ENCODE measurements at regions not wholly inside any gene's neighbourhood (a gene's known extent, or its start where the extent isn't known, plus 50 kb on each side); places are given as distances from the start of the nearest gene placed in this dataset.
"Not testable (repeated sequence)": the region's sequence is repeated elsewhere in the genome, so short reads cannot be mapped to it uniquely, and the experiment has no call there.

- no peaks in the 10 kb centered on the region for H3K36me3 ChIP-seq (ENCODE audit: control insufficient read depth, insufficient read depth, low read length)
- BruUV-seq (replicated peaks) = no TSS peak
- no peaks in the 10 kb centered on the region for H3K9me3 ChIP-seq
- Mint-ChIP-seq H3K9me3 (ENCODE audit: unreplicated experiment) (no peaks in the 10 kb centered on the region), H3K36me3 (ENCODE audit: insufficient read depth, unreplicated experiment) (no peaks in the 10 kb centered on the region), H3K4me1 (ENCODE audit: low read depth, unreplicated experiment) (no peaks in the 10 kb centered on the region), H3K27ac (ENCODE audit: unreplicated experiment) (no peak overlapping the region), H3K27me3 (ENCODE audit: insufficient read depth, unreplicated experiment) (peaks cover 3% of the 10 kb centered on the region), H3K4me3 (ENCODE audit: unreplicated experiment) (no peak overlapping the region)
- no peaks in the 10 kb centered on the region for H3K27me3 ChIP-seq (replicated peaks; ENCODE audit: control insufficient read depth, insufficient read depth, low read length)
- ChIA-PET CTCF (interaction anchor here (1.4 kb wide), 1 partner anchor 16 kb away, joined by 3 read pairs; no protein-coding TSS in a partner anchor), POLR2A (no interaction called here)
- no peak for TF ChIP-seq CTCF (IDR thresholded peaks at IDR 0.05; ENCODE audit: insufficient read depth in 1 of 2, low read depth in 1 of 2, low read length in 1 of 2, severe bottlenecking in 1 of 2, unreplicated experiment in 1 of 2)
- H3K4me3 ChIP-seq (ENCODE audit: low read depth, low read length) = no peak overlapping the region
- H3K4me1 ChIP-seq = no peaks in the 10 kb centered on the region
- intact Hi-C loops (cut with micrococcal nuclease; ENCODE audit: unreplicated experiment) = no loop called here
- no peak for DNase-seq
These were observed 112.5 kb downstream of the RAP2B start for GRCh38 chr3:153274561-153274960.

- H3K27me3 ChIP-seq (replicated peaks; ENCODE audit: control insufficient read depth, insufficient read depth, low read length) = no peaks in the 10 kb centered on the region
These were observed 113.5 kb downstream of the RAP2B start for GRCh38 chr3:153275514-153275913.

GRCh38 chr3:153277029-153277428 is 115.0 kb downstream of the RAP2B start:
- H3K36me3 ChIP-seq (ENCODE audit: control insufficient read depth, insufficient read depth, low read length) = no peaks in the 10 kb centered on the region
- DNase-seq = no peak
- intact Hi-C loops (cut with micrococcal nuclease; ENCODE audit: unreplicated experiment) = no loop called here
- ChIA-PET CTCF (no interaction called here), POLR2A (no interaction called here)
- TF ChIP-seq CTCF (IDR thresholded peaks at IDR 0.05; ENCODE audit: insufficient read depth in 1 of 2, low read depth in 1 of 2, low read length in 1 of 2, severe bottlenecking in 1 of 2, unreplicated experiment in 1 of 2) = no peak
- H3K4me1 Mint-ChIP-seq (ENCODE audit: low read depth, unreplicated experiment) = no peaks in the 10 kb centered on the region
- H3K27me3 ChIP-seq (replicated peaks; ENCODE audit: control insufficient read depth, insufficient read depth, low read length) = no peaks in the 10 kb centered on the region
- no peaks in the 10 kb centered on the region for H3K9me3 ChIP-seq
- no peak overlapping the region for H3K4me3 Mint-ChIP-seq (ENCODE audit: unreplicated experiment)
- no peaks in the 10 kb centered on the region for H3K4me1 ChIP-seq
- H3K27me3 Mint-ChIP-seq (ENCODE audit: insufficient read depth, unreplicated experiment) = peaks cover 3% of the 10 kb centered on the region
- H3K9me3 Mint-ChIP-seq (ENCODE audit: unreplicated experiment) = no peaks in the 10 kb centered on the region
- no peak overlapping the region for H3K27ac Mint-ChIP-seq (ENCODE audit: unreplicated experiment)
- no TSS peak for BruUV-seq (replicated peaks)
- H3K36me3 Mint-ChIP-seq (ENCODE audit: insufficient read depth, unreplicated experiment) = no peaks in the 10 kb centered on the region
- H3K4me3 ChIP-seq (ENCODE audit: low read depth, low read length) = no peak overlapping the region

More at GRCh38 chr3:153275514-153275913, 113.5 kb downstream of the RAP2B start:
- Mint-ChIP-seq H3K9me3 (ENCODE audit: unreplicated experiment) (no peaks in the 10 kb centered on the region), H3K4me3 (ENCODE audit: unreplicated experiment) (no peak overlapping the region), H3K4me1 (ENCODE audit: low read depth, unreplicated experiment) (no peaks in the 10 kb centered on the region), H3K27me3 (ENCODE audit: insufficient read depth, unreplicated experiment) (peaks cover 3% of the 10 kb centered on the region), H3K27ac (ENCODE audit: unreplicated experiment) (no peak overlapping the region), H3K36me3 (ENCODE audit: insufficient read depth, unreplicated experiment) (no peaks in the 10 kb centered on the region)
- Histone ChIP-seq H3K4me3 (ENCODE audit: low read depth, low read length) (no peak overlapping the region), H3K4me1 (no peaks in the 10 kb centered on the region), H3K9me3 (no peaks in the 10 kb centered on the region), H3K36me3 (ENCODE audit: control insufficient read depth, insufficient read depth, low read length) (no peaks in the 10 kb centered on the region)
- TF ChIP-seq CTCF (IDR thresholded peaks at IDR 0.05; ENCODE audit: insufficient read depth in 1 of 2, low read depth in 1 of 2, low read length in 1 of 2, severe bottlenecking in 1 of 2, unreplicated experiment in 1 of 2) = no peak
- POLR2A ChIA-PET = no interaction called here
- no peak for DNase-seq
- CTCF ChIA-PET = no interaction called here
- intact Hi-C loops (cut with micrococcal nuclease; ENCODE audit: unreplicated experiment) = no loop called here
- no TSS peak for BruUV-seq (replicated peaks)

GRCh38 chr3:153281236-153281997 is 119.4 kb downstream of the RAP2B start:
- H3K9me3 ChIP-seq; H3K4me1 ChIP-seq; DNase-seq; intact Hi-C loops (cut with micrococcal nuclease; ENCODE audit: unreplicated experiment); H3K4me1 Mint-ChIP-seq (ENCODE audit: low read depth, unreplicated experiment); H3K9me3 Mint-ChIP-seq (ENCODE audit: unreplicated experiment); H3K4me3 Mint-ChIP-seq (ENCODE audit: unreplicated experiment); H3K36me3 ChIP-seq (ENCODE audit: control insufficient read depth, insufficient read depth, low read length); H3K27me3 ChIP-seq (replicated peaks; ENCODE audit: control insufficient read depth, insufficient read depth, low read length); H3K36me3 Mint-ChIP-seq (ENCODE audit: insufficient read depth, unreplicated experiment); H3K27ac Mint-ChIP-seq (ENCODE audit: unreplicated experiment); POLR2A ChIA-PET; H3K4me3 ChIP-seq (ENCODE audit: low read depth, low read length); BruUV-seq (replicated peaks); H3K27me3 Mint-ChIP-seq (ENCODE audit: insufficient read depth, unreplicated experiment): not testable (repeated sequence)
- CTCF ChIA-PET = interaction anchor here (0.6 kb wide), 1 partner anchor 61 kb away, joined by 6 read pairs; no protein-coding TSS in a partner anchor

Measured in Caco-2 (cell line).